Right lung (tissue), 2 donors: ENCODE measurements at regions not wholly inside any gene's neighbourhood (a gene's known extent, or its start where the extent isn't known, plus 50 kb on each side); places are given as distances from the start of the nearest gene placed in this dataset.
"Not testable (repeated sequence)": the region's sequence is repeated elsewhere in the genome, so short reads cannot be mapped to it uniquely, and the experiment has no call there.

ENCODE experiments used
- DNase-seq, 2 donors: peaks; one replicate each; pipeline ENCODE4 v3.0.0-alpha.2; 2013

GRCh38 chr3:147672035-147672434 lies 262.9 kb downstream of the ZIC1 start:
- no peak for DNase-seq

- DNase-seq, result no peak
These were observed 263.3 kb downstream of the ZIC1 start for GRCh38 chr3:147672436-147672835.

- DNase-seq, result no peak
These were observed 266.6 kb downstream of the ZIC1 start for GRCh38 chr3:147675761-147676160.

- peak; percentile 13 to 23 for DNase-seq
These were observed 271.8 kb downstream of the ZIC1 start for GRCh38 chr3:147680837-147681483.

GRCh38 chr3:147688868-147689267 lies 279.7 kb downstream of the ZIC1 start:
- no peak for DNase-seq

- no peak for DNase-seq
These were observed 290.1 kb downstream of the ZIC1 start for GRCh38 chr3:147699175-147699838.

- DNase-seq, result no peak
These were observed 292.0 kb downstream of the ZIC1 start for GRCh38 chr3:147701195-147701594.

GRCh38 chr3:147702509-147702908 lies 293.3 kb downstream of the ZIC1 start:
- DNase-seq, result no peak

GRCh38 chr3:147705651-147706051 lies 296.5 kb downstream of the ZIC1 start:
- DNase-seq, result no peak

- DNase-seq, result not testable (repeated sequence)
These were observed 301.6 kb downstream of the ZIC1 start for GRCh38 chr3:147710753-147711152.

- no peak for DNase-seq
These were observed 303.2 kb downstream of the ZIC1 start for GRCh38 chr3:147712357-147712756.

- not testable (repeated sequence) for DNase-seq
These were observed 303.6 kb downstream of the ZIC1 start for GRCh38 chr3:147712758-147713157.

- DNase-seq, result no peak
These were observed 304.3 kb downstream of the ZIC1 start for GRCh38 chr3:147713234-147714133.

- DNase-seq, result no peak
These were observed 320.5 kb downstream of the ZIC1 start for GRCh38 chr3:147729641-147730040.

GRCh38 chr3:147730284-147730683 lies 321.1 kb downstream of the ZIC1 start:
- DNase-seq, result no peak

GRCh38 chr3:147733217-147733616 lies 324.1 kb downstream of the ZIC1 start:
- no peak for DNase-seq

GRCh38 chr3:147735616-147736015 lies 326.5 kb downstream of the ZIC1 start:
- DNase-seq, result no peak

GRCh38 chr3:147736226-147736625 lies 327.1 kb downstream of the ZIC1 start:
- no peak for DNase-seq

- no peak for DNase-seq
These were observed 328.2 kb downstream of the ZIC1 start for GRCh38 chr3:147737376-147737775.

GRCh38 chr3:147740928-147741327 lies 331.8 kb downstream of the ZIC1 start:
- DNase-seq, result no peak

- DNase-seq, result no peak
These were observed 335.8 kb downstream of the ZIC1 start for GRCh38 chr3:147744967-147745366.

GRCh38 chr3:147755310-147755709 lies 346.1 kb downstream of the ZIC1 start:
- no peak for DNase-seq

- DNase-seq, result no peak
These were observed 347.3 kb downstream of the ZIC1 start for GRCh38 chr3:147756476-147756875.
